ENCODE measurements at regions not wholly inside any gene's neighbourhood (a gene's known extent, or its start where the extent isn't known, plus 50 kb on each side); places are given as distances from the start of the nearest gene placed in this dataset.

- no peaks in the 10 kb centered on the region for H3K36me3 ChIP-seq (ENCODE audit: insufficient read depth, low read length)
- DNase-seq (ENCODE audit: low read depth, low spot score): no peak
- H3K4me3 ChIP-seq: no peak overlapping the region
- no peak overlapping the region for H3K9ac ChIP-seq (ENCODE audit: insufficient read length)
- H3K9me3 ChIP-seq (ENCODE audit: low read depth, low read length): no peaks in the 10 kb centered on the region
- no peak for TF ChIP-seq POLR2AphosphoS5 (IDR thresholded peaks at IDR 0.05; ENCODE audit: borderline replicate concordance, low read depth, low read length)
- no peak for TF ChIP-seq FOXP2 (optimal IDR thresholded peaks at IDR 0.05; ENCODE audit: control extremely low read depth, extremely low read length, insufficient read depth)
- TF ChIP-seq EZH2 (IDR thresholded peaks at IDR 0.05): no peak
- H3K27ac ChIP-seq: no peak overlapping the region
These were observed 188.4 kb downstream of the RAP2B start for GRCh38 chr3:153350420-153350819.

DNA sequence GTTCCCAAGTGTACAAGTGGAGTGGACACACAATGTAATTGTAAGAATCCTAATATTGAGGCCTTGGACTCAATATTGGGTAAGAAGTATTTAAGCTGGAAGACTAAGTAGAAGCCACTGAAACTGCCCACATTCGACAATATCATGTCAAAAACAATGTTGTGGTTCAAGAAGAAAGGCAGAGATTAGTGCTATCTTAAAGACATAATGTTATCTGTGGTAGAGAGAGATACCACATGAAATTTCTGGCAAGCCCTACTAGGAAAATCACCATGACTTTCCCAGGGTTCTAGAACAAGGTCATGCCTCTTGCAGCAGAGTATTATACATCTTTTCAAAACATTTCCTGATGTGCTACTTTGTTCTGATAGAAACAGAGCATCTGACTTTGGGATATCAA, 192.6 kb downstream of the RAP2B start:
- Histone ChIP-seq H3K27ac (no peak overlapping the region), H3K9ac (ENCODE audit: insufficient read length) (no peak overlapping the region), H3K9me3 (ENCODE audit: low read depth, low read length) (no peaks in the 10 kb centered on the region), H3K36me3 (ENCODE audit: insufficient read depth, low read length) (no peaks in the 10 kb centered on the region), H3K4me3 (no peak overlapping the region)
- TF ChIP-seq POLR2AphosphoS5 (IDR thresholded peaks at IDR 0.05; ENCODE audit: borderline replicate concordance, low read depth, low read length): no peak
- TF ChIP-seq EZH2 (IDR thresholded peaks at IDR 0.05): no peak
- TF ChIP-seq FOXP2 (optimal IDR thresholded peaks at IDR 0.05; ENCODE audit: control extremely low read depth, extremely low read length, insufficient read depth): no peak
- no peak for DNase-seq (ENCODE audit: low read depth, low spot score)

- H3K36me3 ChIP-seq (ENCODE audit: insufficient read depth, low read length): no peaks in the 10 kb centered on the region
- no peak for TF ChIP-seq EZH2 (IDR thresholded peaks at IDR 0.05)
- no peak for TF ChIP-seq FOXP2 (optimal IDR thresholded peaks at IDR 0.05; ENCODE audit: control extremely low read depth, extremely low read length, insufficient read depth)
- TF ChIP-seq POLR2AphosphoS5 (IDR thresholded peaks at IDR 0.05; ENCODE audit: borderline replicate concordance, low read depth, low read length): no peak
- DNase-seq (ENCODE audit: low read depth, low spot score): no peak
- H3K9me3 ChIP-seq (ENCODE audit: low read depth, low read length): no peaks in the 10 kb centered on the region
- H3K27ac ChIP-seq: no peak overlapping the region
- H3K4me3 ChIP-seq: no peak overlapping the region
- H3K9ac ChIP-seq (ENCODE audit: insufficient read length): no peak overlapping the region
These were observed 193.5 kb downstream of the RAP2B start for GRCh38 chr3:153355559-153355958.

- Histone ChIP-seq H3K27ac (no peak overlapping the region), H3K9me3 (ENCODE audit: low read depth, low read length) (no peaks in the 10 kb centered on the region), H3K9ac (ENCODE audit: insufficient read length) (no peak overlapping the region), H3K36me3 (ENCODE audit: insufficient read depth, low read length) (no peaks in the 10 kb centered on the region), H3K4me3 (no peak overlapping the region)
- no peak for DNase-seq (ENCODE audit: low read depth, low spot score)
- TF ChIP-seq POLR2AphosphoS5 (IDR thresholded peaks at IDR 0.05; ENCODE audit: borderline replicate concordance, low read depth, low read length) (no peak), EZH2 (IDR thresholded peaks at IDR 0.05) (no peak), FOXP2 (optimal IDR thresholded peaks at IDR 0.05; ENCODE audit: control extremely low read depth, extremely low read length, insufficient read depth) (no peak)
These were observed 194.9 kb downstream of the RAP2B start for GRCh38 chr3:153356908-153357307.

GRCh38 chr3:153357436-153357835, 195.4 kb downstream of the RAP2B start:
- H3K9ac ChIP-seq (ENCODE audit: insufficient read length): no peak overlapping the region
- no peaks in the 10 kb centered on the region for H3K9me3 ChIP-seq (ENCODE audit: low read depth, low read length)
- H3K36me3 ChIP-seq (ENCODE audit: insufficient read depth, low read length): no peaks in the 10 kb centered on the region
- TF ChIP-seq FOXP2 (optimal IDR thresholded peaks at IDR 0.05; ENCODE audit: control extremely low read depth, extremely low read length, insufficient read depth): no peak
- TF ChIP-seq POLR2AphosphoS5 (IDR thresholded peaks at IDR 0.05; ENCODE audit: borderline replicate concordance, low read depth, low read length): no peak
- no peak for TF ChIP-seq EZH2 (IDR thresholded peaks at IDR 0.05)
- no peak overlapping the region for H3K4me3 ChIP-seq
- no peak overlapping the region for H3K27ac ChIP-seq
- DNase-seq (ENCODE audit: low read depth, low spot score): no peak

GRCh38 chr3:153369561-153370374, 207.7 kb downstream of the RAP2B start:
- no peak overlapping the region for H3K4me3 ChIP-seq
- H3K9ac ChIP-seq (ENCODE audit: insufficient read length): no peak overlapping the region
- no peak for DNase-seq (ENCODE audit: low read depth, low spot score)
- TF ChIP-seq POLR2AphosphoS5 (IDR thresholded peaks at IDR 0.05; ENCODE audit: borderline replicate concordance, low read depth, low read length) (no peak), FOXP2 (optimal IDR thresholded peaks at IDR 0.05; ENCODE audit: control extremely low read depth, extremely low read length, insufficient read depth) (no peak), EZH2 (IDR thresholded peaks at IDR 0.05) (no peak)
- no peaks in the 10 kb centered on the region for H3K36me3 ChIP-seq (ENCODE audit: insufficient read depth, low read length)
- H3K9me3 ChIP-seq (ENCODE audit: low read depth, low read length): 0 out of 2 replicates have a peak, but pooled peaks cover 1% of the 10 kb centered on the region
- no peak overlapping the region for H3K27ac ChIP-seq

DNA sequence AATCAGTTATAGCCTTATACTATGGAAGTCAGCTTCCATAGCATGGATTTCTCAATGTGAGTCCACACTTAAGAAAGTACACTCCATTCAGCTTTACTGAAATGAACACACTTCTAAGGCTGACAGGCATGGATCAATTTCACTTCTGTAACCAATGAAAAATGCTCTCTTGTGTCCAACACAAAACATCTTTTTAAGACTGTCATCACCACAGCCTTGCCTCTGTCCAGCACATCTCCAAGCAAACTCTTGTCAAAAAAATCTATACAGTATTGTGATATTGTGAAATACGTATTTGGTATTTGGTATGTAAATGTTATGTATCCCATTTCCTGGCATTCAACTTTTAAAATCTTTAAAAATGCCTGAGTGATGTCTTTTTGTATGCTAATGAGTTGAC, 208.7 kb downstream of the RAP2B start:
- no peak overlapping the region for H3K4me3 ChIP-seq
- H3K9me3 ChIP-seq (ENCODE audit: low read depth, low read length): no peaks in the 10 kb centered on the region
- H3K27ac ChIP-seq: no peak overlapping the region
- no peak for DNase-seq (ENCODE audit: low read depth, low spot score)
- H3K9ac ChIP-seq (ENCODE audit: insufficient read length): no peak overlapping the region
- H3K36me3 ChIP-seq (ENCODE audit: insufficient read depth, low read length): no peaks in the 10 kb centered on the region
- TF ChIP-seq POLR2AphosphoS5 (IDR thresholded peaks at IDR 0.05; ENCODE audit: borderline replicate concordance, low read depth, low read length) (no peak), FOXP2 (optimal IDR thresholded peaks at IDR 0.05; ENCODE audit: control extremely low read depth, extremely low read length, insufficient read depth) (no peak), EZH2 (IDR thresholded peaks at IDR 0.05) (no peak)

DNA sequence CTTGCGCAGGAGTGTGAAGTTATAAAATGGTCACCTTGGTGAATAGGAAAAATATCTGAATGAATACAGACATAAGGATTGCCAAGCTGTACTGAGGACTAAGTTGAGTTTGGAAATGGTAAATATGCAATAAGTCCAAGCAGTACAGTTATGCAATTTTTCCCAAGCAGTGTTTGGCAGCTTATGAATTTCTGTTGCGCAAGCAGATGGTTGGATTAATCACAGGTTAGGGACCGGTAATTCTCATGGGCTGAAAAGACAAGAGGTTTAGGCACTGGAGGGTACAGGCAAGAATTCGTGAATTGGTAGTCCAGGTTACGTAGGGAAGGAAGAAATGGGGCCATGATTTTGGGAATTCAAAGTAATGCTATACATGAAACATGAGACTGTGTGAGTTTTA, 210.3 kb downstream of the RAP2B start:
- no peak overlapping the region for H3K9ac ChIP-seq (ENCODE audit: insufficient read length)
- H3K27ac ChIP-seq: no peak overlapping the region
- no peak for DNase-seq (ENCODE audit: low read depth, low spot score)
- no peaks in the 10 kb centered on the region for H3K9me3 ChIP-seq (ENCODE audit: low read depth, low read length)
- TF ChIP-seq FOXP2 (optimal IDR thresholded peaks at IDR 0.05; ENCODE audit: control extremely low read depth, extremely low read length, insufficient read depth) (no peak), EZH2 (IDR thresholded peaks at IDR 0.05) (no peak), POLR2AphosphoS5 (IDR thresholded peaks at IDR 0.05; ENCODE audit: borderline replicate concordance, low read depth, low read length) (no peak)
- no peak overlapping the region for H3K4me3 ChIP-seq
- no peaks in the 10 kb centered on the region for H3K36me3 ChIP-seq (ENCODE audit: insufficient read depth, low read length)

Data from SK-N-MC (cell line).